ENCODE measurements at regions not wholly inside any gene's neighbourhood (a gene's known extent, or its start where the extent isn't known, plus 50 kb on each side); places are given as distances from the start of the nearest gene placed in this dataset.
"Not testable (repeated sequence)": the region's sequence is repeated elsewhere in the genome, so short reads cannot be mapped to it uniquely, and the experiment has no call there.

- no peak for DNase-seq (ENCODE audit: low read depth, low spot score)
These were observed 117.9 kb downstream of the GPCPD1 start for GRCh38 chr20:5492937-5493336.

- no peak for DNase-seq (ENCODE audit: low read depth, low spot score)
These were observed 119.4 kb downstream of the GPCPD1 start for GRCh38 chr20:5491455-5491854.

GRCh38 chr20:5489601-5490000 is 121.2 kb downstream of the GPCPD1 start:
- no peak for DNase-seq (ENCODE audit: low read depth, low spot score)

GRCh38 chr20:5488823-5489222 is 122.0 kb downstream of the GPCPD1 start:
- no peak for DNase-seq (ENCODE audit: low read depth, low spot score)

DNA sequence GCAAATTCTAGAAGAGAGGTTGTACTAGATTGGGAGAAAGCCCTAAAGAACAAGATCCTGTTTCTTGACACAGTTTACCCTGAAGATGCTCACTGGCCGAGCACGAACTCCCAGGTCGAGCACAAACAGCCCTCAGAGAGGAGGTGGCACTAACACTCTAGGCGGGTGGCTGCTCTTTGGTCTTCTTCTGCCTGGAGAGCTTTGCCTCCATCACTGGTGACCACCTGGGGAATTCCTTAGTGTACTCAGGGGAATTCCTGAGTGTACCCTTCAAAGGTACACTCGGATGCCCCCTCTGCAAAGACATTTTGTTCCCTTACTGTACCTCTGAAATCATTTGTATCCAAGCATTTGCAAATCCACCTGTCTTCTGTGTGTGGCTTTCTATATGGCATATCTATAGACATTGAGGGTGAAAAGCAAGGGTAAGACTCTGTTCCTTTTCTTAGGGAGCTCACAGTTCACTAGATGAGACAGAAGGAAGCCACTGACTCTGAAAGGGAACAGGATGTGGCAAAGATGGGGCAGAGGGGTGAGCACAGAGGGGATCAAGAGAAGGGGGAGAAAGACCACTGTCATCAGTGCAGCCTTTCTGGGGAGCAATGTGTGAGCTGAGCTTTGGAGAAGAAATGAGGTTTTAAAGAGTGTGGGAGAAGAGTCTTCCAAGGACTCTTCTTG is 124.3 kb downstream of the GPCPD1 start:
- DNase-seq (ENCODE audit: low read depth, low spot score) = no peak

GRCh38 chr20:5484926-5485325 is 125.9 kb downstream of the GPCPD1 start:
- DNase-seq (ENCODE audit: low read depth, low spot score) = no peak

- no peak for DNase-seq (ENCODE audit: low read depth, low spot score)
These were observed 126.5 kb downstream of the GPCPD1 start for GRCh38 chr20:5484346-5484745.

- no peak for DNase-seq (ENCODE audit: low read depth, low spot score)
These were observed 128.0 kb downstream of the GPCPD1 start for GRCh38 chr20:5482791-5483190.

DNA sequence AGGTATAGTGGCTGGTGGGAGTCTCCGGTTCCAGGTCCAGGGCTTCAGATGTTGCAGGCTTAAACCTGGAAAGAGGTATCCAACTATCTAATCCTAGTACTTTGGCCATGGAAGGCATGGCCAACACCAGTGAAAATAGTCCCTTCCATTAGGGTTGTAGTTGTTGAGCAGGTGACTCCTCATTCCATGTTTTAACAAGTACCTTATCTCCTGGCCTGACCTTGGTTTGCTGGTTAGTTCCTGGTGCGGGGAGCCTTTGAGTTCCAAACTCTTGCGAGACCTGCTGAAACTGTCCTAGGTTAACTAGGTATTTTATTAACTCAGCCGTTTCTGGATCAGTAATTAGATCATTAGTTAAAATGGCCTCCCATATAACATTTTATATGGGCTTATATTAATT is 128.9 kb downstream of the GPCPD1 start:
- DNase-seq (ENCODE audit: low read depth, low spot score) = no peak

DNA sequence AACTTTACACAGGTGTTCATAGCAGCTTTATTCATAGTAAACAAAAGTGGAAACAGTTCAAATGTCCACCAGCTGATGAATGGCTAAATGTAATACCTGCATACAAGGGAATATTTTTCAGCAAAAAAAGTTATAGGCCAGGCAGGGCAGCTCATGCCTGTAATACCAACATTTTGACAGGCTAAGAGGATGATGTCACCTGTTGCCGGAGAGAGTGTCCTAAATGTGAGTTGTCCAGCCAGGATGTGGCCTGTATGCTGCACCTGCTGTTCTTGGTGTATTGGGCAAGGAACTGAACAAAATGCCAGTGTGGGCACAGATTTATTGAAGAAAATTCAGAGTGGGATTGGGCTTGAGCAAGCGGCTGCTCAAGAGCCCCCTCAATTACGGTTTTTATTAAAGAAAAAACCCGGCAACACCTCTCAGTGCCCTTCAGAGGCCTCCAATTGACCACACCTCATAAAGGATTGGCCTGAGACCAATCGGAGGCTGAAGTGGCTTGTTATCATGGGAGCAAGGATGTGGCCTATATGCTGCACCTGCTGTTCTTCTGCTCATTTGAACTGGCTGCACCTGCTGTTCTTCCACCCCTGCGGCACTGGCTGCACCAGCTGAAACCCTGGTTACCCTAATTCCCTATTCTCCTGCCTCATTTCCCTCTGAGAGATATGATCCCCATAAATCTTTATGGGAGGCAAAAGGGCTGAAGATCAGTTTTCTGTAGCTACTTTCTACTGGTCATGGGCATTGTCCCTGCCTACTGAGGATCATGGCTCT is 129.8 kb downstream of the GPCPD1 start:
- DNase-seq (ENCODE audit: low read depth, low spot score) = no peak

DNA sequence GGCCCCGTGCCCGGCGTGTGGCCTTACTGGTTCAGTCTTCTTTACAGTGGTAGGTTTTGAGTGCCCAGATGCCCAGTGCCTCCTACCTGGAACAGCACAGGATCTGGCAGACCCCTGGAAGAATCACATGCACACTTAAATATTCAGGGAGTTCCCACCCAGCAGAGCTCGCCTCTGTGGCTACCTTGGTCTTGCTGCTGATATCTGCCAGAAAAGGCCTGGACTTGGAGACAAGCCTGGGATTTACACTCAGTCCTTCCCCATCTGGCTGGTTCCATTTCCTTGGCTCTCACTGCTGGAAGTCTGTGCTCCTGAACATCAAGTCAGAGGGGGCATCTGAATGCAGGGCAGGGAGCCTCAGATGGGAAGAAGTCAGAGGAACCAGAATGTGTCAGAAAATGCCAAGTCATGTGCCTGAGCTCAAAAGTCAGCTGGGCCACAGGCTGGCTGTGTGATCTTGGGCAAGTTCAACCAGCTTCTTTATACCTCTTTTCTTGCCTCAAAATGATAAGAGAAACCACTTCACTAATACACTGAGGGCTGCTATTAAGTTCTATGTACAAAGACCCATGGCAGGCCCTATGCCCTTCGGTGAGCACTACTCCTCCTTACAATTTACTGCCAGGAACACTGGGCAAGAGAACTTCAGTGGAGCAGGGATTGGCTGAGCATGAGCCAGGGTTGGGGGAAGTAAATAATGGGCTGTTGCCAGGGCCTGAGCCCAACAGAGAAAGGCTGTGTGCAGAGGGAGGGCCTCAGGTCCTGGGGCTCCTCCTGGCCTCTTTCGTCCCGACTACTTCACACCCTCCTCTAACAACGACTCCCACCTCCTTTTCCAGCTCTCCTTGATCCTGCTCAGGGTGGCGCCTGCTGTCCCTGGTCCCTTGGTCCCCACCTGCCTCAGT is 135.9 kb downstream of the GPCPD1 start:
- DNase-seq (ENCODE audit: low read depth, low spot score) = no peak

DNA sequence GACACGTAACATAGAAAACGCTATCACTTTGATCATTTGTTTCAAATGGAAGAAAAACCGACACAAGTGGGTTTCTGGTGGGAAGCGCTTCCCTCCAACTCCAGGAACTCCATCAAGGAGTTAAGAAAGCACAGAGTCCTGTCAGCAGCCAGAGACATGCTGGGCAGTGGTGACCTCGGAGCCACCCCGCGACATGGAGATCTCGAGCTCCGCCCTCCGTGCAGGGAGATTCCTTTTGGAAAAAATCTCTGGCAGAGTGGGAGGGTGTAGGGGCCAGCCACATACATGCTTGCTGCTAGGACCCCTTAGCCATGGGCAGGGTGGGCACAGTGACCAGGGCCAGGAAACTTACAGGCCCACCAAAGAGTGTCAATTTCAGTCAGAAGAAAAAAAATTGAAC is 138.9 kb downstream of the GPCPD1 start:
- DNase-seq (ENCODE audit: low read depth, low spot score) = not testable (repeated sequence)

- no peak for DNase-seq (ENCODE audit: low read depth, low spot score)
These were observed 139.4 kb downstream of the GPCPD1 start for GRCh38 chr20:5471368-5471767.

GRCh38 chr20:5470943-5471342 is 139.9 kb downstream of the GPCPD1 start:
- no peak for DNase-seq (ENCODE audit: low read depth, low spot score)

GRCh38 chr20:5470458-5470857 is 140.3 kb downstream of the GPCPD1 start:
- DNase-seq (ENCODE audit: low read depth, low spot score) = no peak

DNA sequence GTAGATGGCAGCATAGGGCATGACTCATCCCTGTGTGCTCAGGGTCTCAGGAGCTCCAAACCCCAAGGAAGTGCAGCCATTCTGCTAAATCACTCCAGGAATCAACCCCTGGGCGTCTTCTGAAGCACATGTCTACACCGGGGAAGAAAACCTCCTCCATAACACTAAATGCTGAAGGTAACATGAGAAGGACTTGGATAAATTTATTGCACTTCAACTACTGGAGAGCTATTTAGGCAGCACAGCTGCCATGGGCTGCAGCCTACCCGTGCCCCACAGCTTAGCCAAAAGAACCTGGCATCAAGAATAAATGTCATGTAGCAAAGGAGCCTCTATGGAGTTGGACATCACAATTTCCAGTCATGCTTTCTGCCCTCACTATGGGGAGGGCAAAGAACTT is 141.7 kb downstream of the GPCPD1 start:
- no peak for DNase-seq (ENCODE audit: low read depth, low spot score)

GRCh38 chr20:5467086-5467485 is 143.7 kb downstream of the GPCPD1 start:
- no peak for DNase-seq (ENCODE audit: low read depth, low spot score)

GRCh38 chr20:5465604-5465927 is 145.2 kb downstream of the GPCPD1 start:
- no peak for DNase-seq (ENCODE audit: low read depth, low spot score)

- no peak for DNase-seq (ENCODE audit: low read depth, low spot score)
These were observed 145.8 kb downstream of the GPCPD1 start for GRCh38 chr20:5464901-5465603.

DNA sequence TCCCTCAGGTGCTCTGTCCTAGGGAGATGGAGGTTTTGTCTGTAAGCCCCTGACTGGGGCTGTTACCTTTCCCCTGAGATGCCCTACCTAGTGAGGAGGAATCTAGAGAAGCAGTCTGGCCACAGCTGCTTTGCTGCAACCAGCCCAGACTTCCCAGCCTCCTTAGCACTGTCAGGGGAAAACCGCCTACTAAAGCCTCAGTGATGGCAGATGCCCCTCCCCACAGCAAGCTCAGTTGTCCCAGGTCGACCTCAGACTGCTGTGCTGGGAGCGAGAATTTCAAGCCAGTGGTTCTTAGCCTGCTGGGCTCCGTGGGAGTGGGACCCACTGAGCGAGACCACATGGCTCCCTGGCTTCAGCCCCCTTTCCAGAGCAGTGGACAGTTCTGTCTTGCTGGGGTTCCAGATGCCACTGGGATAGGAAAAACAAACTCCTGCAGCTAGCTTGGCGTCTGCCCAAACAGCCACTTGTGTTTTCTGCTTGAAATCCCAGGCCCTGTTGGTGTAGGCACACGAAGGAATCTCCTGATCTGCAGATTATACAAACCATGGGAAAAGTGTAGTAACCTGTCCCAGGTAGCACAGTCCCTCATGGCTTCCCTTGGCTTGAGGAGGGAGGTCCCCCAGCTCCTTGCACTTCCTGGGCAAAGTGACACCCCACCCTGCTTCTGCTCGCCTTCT is 146.4 kb upstream of the PROKR2 start:
- no peak for DNase-seq (ENCODE audit: low read depth, low spot score)

GRCh38 chr20:5453745-5454144 is 137.0 kb upstream of the PROKR2 start:
- not testable (repeated sequence) for DNase-seq (ENCODE audit: low read depth, low spot score)

Measured in activated naive CD8-positive, alpha-beta T cell treated with anti-CD3 and anti-CD28 coated beads, Interleukin-2, amount 50 U/mL, for 16 hours (primary cell).